CD14-positive monocyte (primary cell): ENCODE measurements at regions not wholly inside any gene's neighbourhood (a gene's known extent, or its start where the extent isn't known, plus 50 kb on each side); places are given as distances from the start of the nearest gene placed in this dataset.

ENCODE experiments used
- DNase-seq, 3 donors: peaks; one replicate each; pipeline ENCODE4 v3.0.0-alpha.2; 2011 to 2022
- H2AFZ ChIP-seq: 2 replicates; pipeline ENCODE4 v1.6.0; 2012; ENCODE audit warnings: mild to moderate bottlenecking, low read depth, low read length, inconsistent platforms; ENCODE audit not compliant: insufficient read depth, poor library complexity, severe bottlenecking
- H3K27ac ChIP-seq, 2 donors: 1 replicate in 1 of 2; 2 replicates in 1 of 2; pipeline ENCODE4 v1.5.1; 2012 to 2013; ENCODE audit warnings: low read length in 2 of 2, control low read depth in 1 of 2, inconsistent platforms in 1 of 2, low read depth in 1 of 2, mild to moderate bottlenecking in 1 of 2
- H3K27me3 ChIP-seq, 2 donors: one replicate each; pipeline versions ENCODE4 v1.6.0 to v1.6.1; 2011 to 2013; ENCODE audit warnings: low read length in 2 of 2; ENCODE audit not compliant: control insufficient read depth in 2 of 2, insufficient read depth in 2 of 2
- H3K36me3 ChIP-seq, 2 donors: replicated peaks in 1 of 2; 1 replicate in 1 of 2; 2 replicates in 1 of 2; pipeline versions ENCODE4 v1.5.1 to v1.6.1; 2012 to 2013; ENCODE audit warnings: low read length in 2 of 2, control low read depth in 1 of 2, inconsistent platforms in 1 of 2, mild to moderate bottlenecking in 1 of 2; ENCODE audit not compliant: insufficient read depth in 2 of 2, control insufficient read depth in 1 of 2
- H3K4me1 ChIP-seq, 2 donors: 1 replicate in 1 of 2; 2 replicates in 1 of 2; pipeline versions ENCODE4 v1.5.1 to v1.6.1; 2012 to 2013; ENCODE audit warnings: low read length in 2 of 2, control low read depth in 1 of 2, inconsistent platforms in 1 of 2, mild to moderate bottlenecking in 1 of 2, moderate library complexity in 1 of 2; ENCODE audit not compliant: insufficient read depth in 2 of 2, control insufficient read depth in 1 of 2
- H3K4me2 ChIP-seq: replicated peaks from 2 replicates; pipeline ENCODE3; 2012; ENCODE audit warnings: low read length, moderate library complexity, mild to moderate bottlenecking; ENCODE audit not compliant: poor library complexity, severe bottlenecking; ENCODE audit errors: extremely low read depth
- H3K4me3 ChIP-seq, 3 experiments: fragments of 200-600 bp in 1 of 3; sonication (generic) in 1 of 3; replicated peaks in 1 of 3; 1 replicate in 2 of 3; 2 replicates in 1 of 3; pipeline ENCODE4 v1.5.1; 2011 to 2013; ENCODE audit warnings: low read length in 3 of 3, mild to moderate bottlenecking in 3 of 3, control low read depth in 2 of 3, low read depth in 2 of 3, inconsistent platforms in 1 of 3, moderate library complexity in 1 of 3
- H3K79me2 ChIP-seq: 2 replicates; pipeline ENCODE4 v1.6.0; 2012; ENCODE audit warnings: mild to moderate bottlenecking, control low read depth, inconsistent platforms, low read length, moderate library complexity; ENCODE audit not compliant: insufficient read depth
- H3K9ac ChIP-seq: 2 replicates; pipeline ENCODE4 v1.6.0; 2017; ENCODE audit warnings: low read length, mild to moderate bottlenecking; ENCODE audit not compliant: insufficient read depth, poor library complexity, severe bottlenecking
- H3K9me3 ChIP-seq, 2 donors: replicated peaks in 1 of 2; 1 replicate in 1 of 2; 2 replicates in 1 of 2; pipeline versions ENCODE4 v1.5.1 to v1.6.1; 2012 to 2013; ENCODE audit warnings: low read length in 2 of 2, control low read depth in 1 of 2; ENCODE audit not compliant: control insufficient read depth in 1 of 2, insufficient read depth in 1 of 2
- H4K20me1 ChIP-seq: 2 replicates; pipeline ENCODE4 v1.6.0; 2012; ENCODE audit warnings: mild to moderate bottlenecking, low read length, control low read depth, moderate library complexity; ENCODE audit not compliant: insufficient read depth
- H3K27ac Mint-ChIP-seq, 7 donors: one replicate each; pipeline ENCODE4 v1.8.0; 2020; ENCODE audit warnings: mild to moderate bottlenecking in 7 of 7, mixed read lengths in 7 of 7, moderate library complexity in 6 of 7, inconsistent platforms in 2 of 7
- H3K27me3 Mint-ChIP-seq, 3 donors: one replicate each; pipeline ENCODE4 v1.8.0; 2021 to 2022; ENCODE audit warnings: low read depth in 3 of 3, mild to moderate bottlenecking in 3 of 3, mixed read lengths in 3 of 3, moderate library complexity in 3 of 3, inconsistent platforms in 1 of 3
- H3K36me3 Mint-ChIP-seq, 2 donors: one replicate each; pipeline ENCODE4 v1.8.0; 2020; ENCODE audit warnings: mixed read lengths in 2 of 2, inconsistent platforms in 1 of 2, mild to moderate bottlenecking in 1 of 2
- H3K4me1 Mint-ChIP-seq: one replicate; pipeline ENCODE4 v1.8.0; 2020; ENCODE audit warnings: mild to moderate bottlenecking, mixed read lengths
- H3K4me3 Mint-ChIP-seq, 2 donors: one replicate each; pipeline ENCODE4 v1.8.0; 2020; ENCODE audit warnings: mild to moderate bottlenecking in 2 of 2, mixed read lengths in 2 of 2, moderate library complexity in 1 of 2
- H3K9me3 Mint-ChIP-seq, 7 donors: one replicate each; pipeline ENCODE4 v1.8.0; 2020 to 2022; ENCODE audit warnings: mixed read lengths in 7 of 7, mild to moderate bottlenecking in 6 of 7, moderate library complexity in 6 of 7, inconsistent platforms in 2 of 7
- WGBS: methylation state at CpG from one replicate; pipeline ENCODE4 v1.1.5; 2013; ENCODE audit warnings: missing lambda C conversion rate; ENCODE audit not compliant: insufficient coverage; 5-methylcytosine and 5-hydroxymethylcytosine counted together
- intact Hi-C, 2 donors: fragments of 100-400 bp; cut with micrococcal nuclease; formaldehyde crosslinking; loops; one replicate each; pipeline versions ENCODE4 v1.15.0 to v1.15.1; 2023
- TF ChIP-seq, protein P1 (sequence below): fragments of 200-600 bp; IDR thresholded peaks from one replicate; pipeline ENCODE4 v1.8.0; 2022; ENCODE audit warnings: antibody characterized with exemption, mild to moderate bottlenecking

- Mint-ChIP-seq H3K9me3 (no peaks in the 10 kb centered on the region), H3K36me3 (no peaks in the 10 kb centered on the region), H3K4me3 (no peak overlapping the region), H3K27ac (no peak overlapping the region), H3K4me1 (no peaks in the 10 kb centered on the region), H3K27me3 (no peaks in the 10 kb centered on the region)
- Histone ChIP-seq H3K9ac (no peak overlapping the region), H3K4me2 (no peak overlapping the region), H3K27ac (no peak overlapping the region), H3K36me3 (no peaks in the 10 kb centered on the region), H3K27me3 (no peaks in the 10 kb centered on the region), H3K4me3 (no peak overlapping the region), H2AFZ (no peak overlapping the region), H4K20me1 (no peaks in the 10 kb centered on the region), H3K9me3 (no peaks in the 10 kb centered on the region), H3K4me1 (no peaks in the 10 kb centered on the region), H3K79me2 (no peaks in the 10 kb centered on the region)
- intact Hi-C loops, result no loop called here
- TF ChIP-seq, protein P1, sequence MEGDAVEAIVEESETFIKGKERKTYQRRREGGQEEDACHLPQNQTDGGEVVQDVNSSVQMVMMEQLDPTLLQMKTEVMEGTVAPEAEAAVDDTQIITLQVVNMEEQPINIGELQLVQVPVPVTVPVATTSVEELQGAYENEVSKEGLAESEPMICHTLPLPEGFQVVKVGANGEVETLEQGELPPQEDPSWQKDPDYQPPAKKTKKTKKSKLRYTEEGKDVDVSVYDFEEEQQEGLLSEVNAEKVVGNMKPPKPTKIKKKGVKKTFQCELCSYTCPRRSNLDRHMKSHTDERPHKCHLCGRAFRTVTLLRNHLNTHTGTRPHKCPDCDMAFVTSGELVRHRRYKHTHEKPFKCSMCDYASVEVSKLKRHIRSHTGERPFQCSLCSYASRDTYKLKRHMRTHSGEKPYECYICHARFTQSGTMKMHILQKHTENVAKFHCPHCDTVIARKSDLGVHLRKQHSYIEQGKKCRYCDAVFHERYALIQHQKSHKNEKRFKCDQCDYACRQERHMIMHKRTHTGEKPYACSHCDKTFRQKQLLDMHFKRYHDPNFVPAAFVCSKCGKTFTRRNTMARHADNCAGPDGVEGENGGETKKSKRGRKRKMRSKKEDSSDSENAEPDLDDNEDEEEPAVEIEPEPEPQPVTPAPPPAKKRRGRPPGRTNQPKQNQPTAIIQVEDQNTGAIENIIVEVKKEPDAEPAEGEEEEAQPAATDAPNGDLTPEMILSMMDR, result no peak
- no peak for DNase-seq
These were observed 206.8 kb upstream of the ATP10B start for GRCh38 chr5:161058781-161059180.

GRCh38 chr5:161051920-161052500 is 200.0 kb upstream of the ATP10B start:
- Histone ChIP-seq H3K4me3 (no peak overlapping the region), H4K20me1 (no peaks in the 10 kb centered on the region), H3K9ac (no peak overlapping the region), H3K79me2 (no peaks in the 10 kb centered on the region), H3K4me2 (no peak overlapping the region), H3K27ac (no peak overlapping the region), H3K9me3 (no peaks in the 10 kb centered on the region), H3K4me1 (no peaks in the 10 kb centered on the region), H3K27me3 (no peaks in the 10 kb centered on the region), H2AFZ (no peak overlapping the region), H3K36me3 (no peaks in the 10 kb centered on the region)
- Mint-ChIP-seq H3K4me3 (no peak overlapping the region), H3K36me3 (no peaks in the 10 kb centered on the region), H3K27me3 (peaks cover 0 to 7% (median 0%) of the 10 kb centered on the region in 3 donors), H3K4me1 (no peaks in the 10 kb centered on the region), H3K27ac (no peak overlapping the region), H3K9me3 (peaks cover 0 to 2% (median 0%) of the 10 kb centered on the region in 7 donors)
- no peak for DNase-seq
- WGBS, result no CpG with 5 or more reads among the region's 4 CpGs
- intact Hi-C loops, result no loop called here
- TF ChIP-seq, protein P1, result no peak
